ENCODE measurements at regions not wholly inside any gene's neighbourhood (a gene's known extent, or its start where the extent isn't known, plus 50 kb on each side); places are given as distances from the start of the nearest gene placed in this dataset.
"Not testable (repeated sequence)": the region's sequence is repeated elsewhere in the genome, so short reads cannot be mapped to it uniquely, and the experiment has no call there.

GRCh38 chr9:85834591-85834990 lies 92.8 kb upstream of the AGTPBP1 start:
- TF ChIP-seq POLR2AphosphoS5 (IDR thresholded peaks at IDR 0.05), result peak; percentile 24
- H3K4me1 ChIP-seq (replicated peaks); H3K4me3 ChIP-seq; H3K27ac ChIP-seq; H3K27me3 ChIP-seq (replicated peaks; ENCODE audit: insufficient read depth); H3K9me3 ChIP-seq; DNase-seq (ENCODE audit: low spot score); intact Hi-C loops (cut with DNase I); H3K36me3 ChIP-seq: not testable (repeated sequence)
- WGBS, result 67% methylated on average over 1 of the region's 1 CpG

GRCh38 chr9:85843949-85844348 lies 97.0 kb upstream of the NAA35 start:
- DNase-seq (ENCODE audit: low spot score); intact Hi-C loops (cut with DNase I); H3K36me3 ChIP-seq; H3K4me1 ChIP-seq (replicated peaks); H3K27ac ChIP-seq; H3K4me3 ChIP-seq; H3K27me3 ChIP-seq (replicated peaks; ENCODE audit: insufficient read depth); H3K9me3 ChIP-seq: not testable (repeated sequence)
- WGBS, result 92% methylated on average over 1 of the region's 1 CpG

GRCh38 chr9:85847782-85848181 lies 93.2 kb upstream of the NAA35 start:
- H3K4me3 ChIP-seq; H3K36me3 ChIP-seq; DNase-seq (ENCODE audit: low spot score); H3K27me3 ChIP-seq (replicated peaks; ENCODE audit: insufficient read depth); H3K9me3 ChIP-seq; intact Hi-C loops (cut with DNase I); H3K4me1 ChIP-seq (replicated peaks); H3K27ac ChIP-seq: not testable (repeated sequence)
- 97% methylated on average over 2 of the region's 2 CpGs for WGBS

GRCh38 chr9:85858056-85858750 lies 82.7 kb upstream of the NAA35 start:
- intact Hi-C loops (cut with DNase I), result no loop called here
- H3K4me1 ChIP-seq (replicated peaks), result no peaks in the 10 kb centered on the region
- DNase-seq (ENCODE audit: low spot score), result no peak
- no peaks in the 10 kb centered on the region for H3K36me3 ChIP-seq
- TF ChIP-seq CTCF (IDR thresholded peaks at IDR 0.05), result no peak
- no peak for TF ChIP-seq POLR2AphosphoS5 (IDR thresholded peaks at IDR 0.05)
- TF ChIP-seq POLR2A (IDR thresholded peaks at IDR 0.05), result no peak
- no peaks in the 10 kb centered on the region for H3K27me3 ChIP-seq (replicated peaks; ENCODE audit: insufficient read depth)
- no peak overlapping the region for H3K4me3 ChIP-seq
- no peaks in the 10 kb centered on the region for H3K9me3 ChIP-seq
- WGBS, result 58% methylated on average over 5 of the region's 5 CpGs
- no peak overlapping the region for H3K27ac ChIP-seq

GRCh38 chr9:85859765-85860164 lies 81.2 kb upstream of the NAA35 start:
- Histone ChIP-seq H3K27ac (no peak overlapping the region), H3K9me3 (no peaks in the 10 kb centered on the region), H3K27me3 (replicated peaks; ENCODE audit: insufficient read depth) (no peaks in the 10 kb centered on the region), H3K4me3 (no peak overlapping the region), H3K36me3 (no peaks in the 10 kb centered on the region), H3K4me1 (replicated peaks) (no peaks in the 10 kb centered on the region)
- no peak for TF ChIP-seq POLR2AphosphoS5 (IDR thresholded peaks at IDR 0.05)
- no peak for TF ChIP-seq CTCF (IDR thresholded peaks at IDR 0.05)
- WGBS, result 13% methylated on average over 1 of the region's 1 CpG
- DNase-seq (ENCODE audit: low spot score), result no peak
- intact Hi-C loops (cut with DNase I), result no loop called here

GRCh38 chr9:85861882-85862281 lies 79.1 kb upstream of the NAA35 start:
- H3K27ac ChIP-seq; DNase-seq (ENCODE audit: low spot score); H3K4me3 ChIP-seq; H3K4me1 ChIP-seq (replicated peaks); intact Hi-C loops (cut with DNase I); H3K27me3 ChIP-seq (replicated peaks; ENCODE audit: insufficient read depth); H3K36me3 ChIP-seq; H3K9me3 ChIP-seq: not testable (repeated sequence)
- WGBS, result 98% methylated on average over 5 of the region's 5 CpGs

GRCh38 chr9:85863875-85864274 lies 77.1 kb upstream of the NAA35 start:
- WGBS, result 95% methylated on average over 2 of the region's 2 CpGs
- H3K4me3 ChIP-seq, result no peak overlapping the region
- H3K27me3 ChIP-seq (replicated peaks; ENCODE audit: insufficient read depth), result no peaks in the 10 kb centered on the region
- H3K4me1 ChIP-seq (replicated peaks), result no peaks in the 10 kb centered on the region
- no peaks in the 10 kb centered on the region for H3K36me3 ChIP-seq
- no peak for TF ChIP-seq POLR2AphosphoS5 (IDR thresholded peaks at IDR 0.05)
- TF ChIP-seq CTCF (IDR thresholded peaks at IDR 0.05), result no peak
- TF ChIP-seq POLR2A (IDR thresholded peaks at IDR 0.05), result no peak
- no peak overlapping the region for H3K27ac ChIP-seq
- H3K9me3 ChIP-seq, result no peaks in the 10 kb centered on the region
- no peak for DNase-seq (ENCODE audit: low spot score)
- intact Hi-C loops (cut with DNase I), result no loop called here

All from prostate gland (tissue), 2 donors.